ELR (cell line): ENCODE measurements at regions not wholly inside any gene's neighbourhood (a gene's known extent, or its start where the extent isn't known, plus 50 kb on each side); places are given as distances from the start of the nearest gene placed in this dataset.

Source experiments
- DNase-seq: peaks from one replicate; pipeline ENCODE4 v3.0.0-alpha.2; 2015; ENCODE audit warnings: low read depth

GRCh38 chr10:52440612-52441285 lies 126.7 kb downstream of the DKK1 start:
- DNase-seq = no peak

GRCh38 chr10:52442576-52442975 lies 128.5 kb downstream of the DKK1 start:
- peak; percentile 72 for DNase-seq

GRCh38 chr10:52443419-52444388 lies 129.6 kb downstream of the DKK1 start:
- peak; percentile 95 for DNase-seq

- no peak for DNase-seq
Measured at GRCh38 chr10:52446391-52446790, 132.3 kb downstream of the DKK1 start.

- DNase-seq = peak; percentile 76
Measured at GRCh38 chr10:52447931-52448353, 133.9 kb downstream of the DKK1 start.

- no peak for DNase-seq
Measured at GRCh38 chr10:52450762-52451291, 136.7 kb downstream of the DKK1 start.

GRCh38 chr10:52451817-52452216 lies 137.7 kb downstream of the DKK1 start:
- peak; percentile 96 for DNase-seq

- DNase-seq = no peak
Measured at GRCh38 chr10:52452600-52453493, 138.8 kb downstream of the DKK1 start.

GRCh38 chr10:52453501-52453900 lies 139.4 kb downstream of the DKK1 start:
- no peak for DNase-seq

GRCh38 chr10:52454491-52454890 lies 140.4 kb downstream of the DKK1 start:
- no peak for DNase-seq

GRCh38 chr10:52455098-52455497 lies 141.0 kb downstream of the DKK1 start:
- peak; percentile 67 for DNase-seq

- DNase-seq = no peak
Measured at GRCh38 chr10:52459097-52459496, 145.0 kb downstream of the DKK1 start.

- no peak for DNase-seq
Measured at GRCh38 chr10:52463826-52464225, 149.7 kb downstream of the DKK1 start.

- DNase-seq = peak; percentile 33
Measured at GRCh38 chr10:52464368-52465124, 150.5 kb downstream of the DKK1 start.

GRCh38 chr10:52465202-52465601 lies 151.1 kb downstream of the DKK1 start:
- DNase-seq = no peak

- peak; percentile 27 for DNase-seq
Measured at GRCh38 chr10:52466464-52466863, 152.4 kb downstream of the DKK1 start.

- no peak for DNase-seq
Measured at GRCh38 chr10:52469970-52470705, 156.1 kb downstream of the DKK1 start.

- no peak for DNase-seq
Measured at GRCh38 chr10:52472406-52473146, 158.5 kb downstream of the DKK1 start.

- DNase-seq = no peak
Measured at GRCh38 chr10:52474265-52474664, 160.2 kb downstream of the DKK1 start.

- DNase-seq = no peak
Measured at GRCh38 chr10:52477305-52477704, 163.2 kb downstream of the DKK1 start.
